Esophagus squamous epithelium (tissue), 4 donors: ENCODE measurements at regions not wholly inside any gene's neighbourhood (a gene's known extent, or its start where the extent isn't known, plus 50 kb on each side); places are given as distances from the start of the nearest gene placed in this dataset.

Experiments
- CTCF ChIP-seq, 6 experiments: fragments of 450-650 bp in 4 of 6; fragments of 200-600 bp in 2 of 6; sonication (generic) in 2 of 6; IDR thresholded peaks; one replicate each; pipeline ENCODE4 v1.5.1; 2016 to 2019; ENCODE audit warnings: antibody characterized with exemption in 6 of 6, mild to moderate bottlenecking in 4 of 6, moderate library complexity in 4 of 6
- POLR2A ChIP-seq, 4 donors: fragments of 450-650 bp; IDR thresholded peaks; one replicate each; pipeline ENCODE4 v1.6.1; 2017; ENCODE audit warnings: antibody characterized with exemption in 4 of 4, mild to moderate bottlenecking in 4 of 4, moderate library complexity in 3 of 4

GRCh38 chr4:16952462-16952871 is 54.0 kb upstream of the LDB2 start:
- TF ChIP-seq CTCF (IDR thresholded peaks at IDR 0.05) (no peak), POLR2A (IDR thresholded peaks at IDR 0.05) (no peak)
